Hematopoietic multipotent progenitor cell treated with erythropoietin and hydrocortisone succinate and interleukin-3 and kit ligand, for 8 days (in vitro differentiated cells): ENCODE measurements at regions not wholly inside any gene's neighbourhood (a gene's known extent, or its start where the extent isn't known, plus 50 kb on each side); places are given as distances from the start of the nearest gene placed in this dataset.

Experiments used
- DNase-seq: peaks from one replicate; pipeline ENCODE4 v3.0.0-alpha.2; 2015

- peak; percentile 65 for DNase-seq
Observed at GRCh38 chrX:80316526-80316925, 103.7 kb upstream of the TENT5D start.

DNA sequence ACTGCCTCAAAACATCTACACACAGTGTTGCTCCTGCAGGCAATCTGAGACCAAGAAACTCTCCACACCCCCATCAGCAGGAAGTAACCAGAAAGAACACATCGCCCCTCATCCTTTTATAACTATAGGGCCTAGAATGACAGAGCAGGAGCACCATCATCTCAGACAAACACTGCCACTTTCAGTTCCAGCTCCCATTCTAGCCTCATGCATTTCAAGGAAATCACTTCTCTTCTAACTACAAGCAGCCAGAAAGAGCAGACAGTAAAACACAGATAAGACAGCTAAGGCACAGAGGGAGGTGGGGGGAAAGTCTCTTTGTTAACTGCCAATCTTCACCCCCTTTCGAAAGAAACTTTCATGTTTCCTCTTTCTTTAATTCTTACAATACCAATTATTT, 102.6 kb upstream of the TENT5D start:
- DNase-seq: peak; percentile 55

DNA sequence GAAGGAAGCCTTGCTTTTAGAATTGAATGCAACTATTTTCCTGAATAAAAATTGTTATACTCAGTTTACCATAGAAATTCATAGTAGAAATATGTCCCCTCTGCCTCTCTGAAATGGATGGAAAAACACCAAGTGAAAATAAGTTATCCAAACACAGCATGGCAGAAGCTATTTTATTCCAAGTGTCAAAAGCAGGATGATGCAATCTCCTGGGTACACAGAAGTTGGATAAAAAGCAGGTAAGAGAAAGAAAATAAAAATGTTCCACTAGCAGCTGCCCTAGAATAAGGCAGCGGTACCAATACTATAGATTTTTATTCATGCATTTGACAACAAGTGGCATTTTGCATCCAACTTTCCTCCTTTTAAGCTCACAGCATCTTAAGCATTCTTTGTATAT, 89.0 kb upstream of the TENT5D start:
- DNase-seq: no peak

GRCh38 chrX:80334583-80334982, 85.7 kb upstream of the TENT5D start:
- DNase-seq: no peak

GRCh38 chrX:80335062-80335830, 85.0 kb upstream of the TENT5D start:
- peak; percentile 65 for DNase-seq

GRCh38 chrX:80354966-80355465, 65.2 kb upstream of the TENT5D start:
- no peak for DNase-seq
